GM12878 (cell line): ENCODE measurements at regions not wholly inside any gene's neighbourhood (a gene's known extent, or its start where the extent isn't known, plus 50 kb on each side); places are given as distances from the start of the nearest gene placed in this dataset.

Experiments
- ATAC-seq: fragments of 200-7000 bp; cut with Tn5 transposase; 3 replicates; pipeline ENCODE4 v1.9.1; 2020; ENCODE audit warnings: mild to moderate bottlenecking, moderate library complexity
- BruUV-seq: library from RNA; stranded (reverse); fragments of 400-500 nt; replicated peaks from 2 replicates; lab custom pipeline; 2021; lab: Mats Ljungman, UMichigan
- CTCF ChIA-PET: fragments of 300-600 bp; sonication (Branson Sonifier 250); formaldehyde crosslinking; extraction: SDS; loops from one replicate; lab custom pipeline; 2021; ENCODE audit warnings: inconsistent platforms; lab: Yijun Ruan, JAX
- POLR2A ChIA-PET: fragments of 350-600 bp; formaldehyde crosslinking; extraction: SDS; loops from one replicate; lab custom pipeline; 2021; ENCODE audit warnings: inconsistent platforms; lab: Charles Lee
- RAD21 ChIA-PET: fragments of 300-600 bp; sonication (Branson Sonifier 250); formaldehyde crosslinking; loops from one replicate; lab custom pipeline; 2023; ENCODE audit warnings: antibody characterized with exemption; ENCODE audit not compliant: unreplicated experiment; lab: Charles Lee
- SMC1A ChIA-PET: fragments of 300-600 bp; sonication (Branson Sonifier 250); formaldehyde crosslinking; loops from one replicate; lab custom pipeline; 2023; ENCODE audit not compliant: unreplicated experiment, uncharacterized antibody; lab: Charles Lee
- DNase-seq: peaks from one replicate; pipeline ENCODE4 v3.0.0-alpha.2; 2011; ENCODE audit warnings: low read depth, low spot score
- FAIRE-seq: peaks from 3 replicates; lab custom pipeline; 2011; peaks lifted over from hg19 to GRCh38; lab: Jason Lieb, UNC
- H2AFZ ChIP-seq: 2 replicates; pipeline ENCODE4 v1.6.0; 2011; ENCODE audit warnings: low read depth, low read length, control low read depth; ENCODE audit not compliant: control insufficient read depth
- H3K27ac ChIP-seq: 2 replicates; pipeline ENCODE4 v1.5.1; 2011; ENCODE audit warnings: control low read depth; ENCODE audit not compliant: control insufficient read depth, insufficient read depth
- H3K27me3 ChIP-seq, 2 experiments: replicated peaks in 1 of 2; 2 replicates each; pipeline versions ENCODE4 v1.6.0 to v1.6.1; 2011; ENCODE audit warnings: low read length in 1 of 2; ENCODE audit not compliant: control insufficient read depth in 2 of 2, insufficient read depth in 2 of 2
- H3K36me3 ChIP-seq, 2 experiments: 2 replicates each; pipeline ENCODE4 v1.5.1; 2011; ENCODE audit warnings: low read length in 1 of 2; ENCODE audit not compliant: control insufficient read depth in 2 of 2, insufficient read depth in 2 of 2
- H3K4me1 ChIP-seq: 2 replicates; pipeline ENCODE4 v1.6.1; 2011; ENCODE audit warnings: mild to moderate bottlenecking, low read length, moderate library complexity, mixed read lengths; ENCODE audit not compliant: control insufficient read depth, insufficient read depth
- H3K4me2 ChIP-seq: 2 replicates; pipeline ENCODE4 v1.6.0; 2011; ENCODE audit warnings: control low read depth; ENCODE audit not compliant: control insufficient read depth, insufficient read depth
- H3K4me3 ChIP-seq: fragments of 200-600 bp; sonication (generic); 2 replicates; pipeline ENCODE4 v1.5.1; 2016
- H3K79me2 ChIP-seq: 2 replicates; pipeline ENCODE4 v1.6.0; 2011; ENCODE audit warnings: low read length; ENCODE audit not compliant: control insufficient read depth, insufficient read depth
- H3K9ac ChIP-seq: 2 replicates; pipeline ENCODE4 v1.8.0; 2011; ENCODE audit warnings: low read length, control low read depth, mixed read lengths; ENCODE audit not compliant: control insufficient read depth, insufficient read depth
- H3K9me3 ChIP-seq: replicated peaks from 3 replicates; pipeline ENCODE4 v1.5.1; 2011; ENCODE audit warnings: mild to moderate bottlenecking, low read length; ENCODE audit not compliant: control insufficient read depth, insufficient read depth
- H4K20me1 ChIP-seq: 2 replicates; pipeline ENCODE4 v1.6.0; 2011; ENCODE audit not compliant: control insufficient read depth, insufficient read depth
- DPF2 ChIP-seq: fragments of 450-650 bp; IDR thresholded peaks from 2 replicates; pipeline ENCODE4 v1.6.1; 2017; ENCODE audit warnings: mild to moderate bottlenecking
- E2F4 ChIP-seq: IDR thresholded peaks from 2 replicates; pipeline ENCODE4 v1.6.1; 2012; ENCODE audit warnings: low read depth, low read length, improper control_type of control experiment
- EZH2 ChIP-seq: IDR thresholded peaks from 2 replicates; pipeline ENCODE4 v1.6.1; 2012; ENCODE audit warnings: low read depth, mild to moderate bottlenecking, control low read depth, inconsistent platforms, low read length, borderline replicate concordance; ENCODE audit not compliant: control insufficient read depth
- FOXM1 ChIP-seq: IDR thresholded peaks from 2 replicates; pipeline ENCODE4 v1.6.1; 2012; ENCODE audit warnings: low read depth, mild to moderate bottlenecking, inconsistent platforms, low read length, moderate library complexity
- KLF5 ChIP-seq: fragments of 450-650 bp; IDR thresholded peaks from 2 replicates; pipeline ENCODE4 v1.6.1; 2014; ENCODE audit warnings: mild to moderate bottlenecking; ENCODE audit not compliant: partially characterized antibody
- MLLT1 ChIP-seq: fragments of 450-650 bp; IDR thresholded peaks from 2 replicates; pipeline ENCODE4 v1.6.1; 2016; ENCODE audit warnings: mild to moderate bottlenecking
- PBX3 ChIP-seq: IDR thresholded peaks from 2 replicates; pipeline ENCODE4 v1.6.1; 2011; ENCODE audit warnings: mild to moderate bottlenecking, low read depth, low read length, moderate library complexity; ENCODE audit not compliant: insufficient replicate concordance
- POLR2AphosphoS2 ChIP-seq: IDR thresholded peaks from 2 replicates; pipeline ENCODE4 v1.6.1; 2011; ENCODE audit warnings: low read depth, mild to moderate bottlenecking, low read length, improper control_type of control experiment, moderate library complexity
- SUPT20H ChIP-seq: IDR thresholded peaks from 2 replicates; pipeline ENCODE4 v1.6.1; 2011; ENCODE audit warnings: low read depth, mild to moderate bottlenecking, low read length, moderate library complexity, borderline replicate concordance; ENCODE audit not compliant: control insufficient read depth
- ZNF274 ChIP-seq: IDR thresholded peaks from one replicate; pipeline ENCODE4 v1.8.0; 2011; ENCODE audit not compliant: insufficient read length, insufficient read depth
- WGBS: methylation state at CpG from one replicate; pipeline ENCODE4 v1.1.6; 2016; ENCODE audit warnings: low lambda C conversion rate; ENCODE audit not compliant: insufficient replicate concordance, insufficient coverage; ENCODE audit errors: missing lambda C conversion rate; 5-methylcytosine and 5-hydroxymethylcytosine counted together
- in situ Hi-C: fragments of 300-500 bp; cut with MboI; formaldehyde crosslinking; loops from 9 replicates; pipeline ENCODE4 v1.14.3; 2018; ENCODE audit warnings: mixed read lengths
- intact Hi-C: fragments of 100-400 bp; cut with micrococcal nuclease; formaldehyde crosslinking; loops from one replicate; pipeline ENCODE4 v1.14.2; 2022; ENCODE audit not compliant: unreplicated experiment
- TF ChIP-seq, protein P1 (sequence below): IDR thresholded peaks from 2 replicates; pipeline ENCODE4 v1.6.1; 2011; ENCODE audit warnings: low read depth, mild to moderate bottlenecking, low read length, moderate library complexity, borderline replicate concordance; ENCODE audit errors: extremely low read depth

DNA sequence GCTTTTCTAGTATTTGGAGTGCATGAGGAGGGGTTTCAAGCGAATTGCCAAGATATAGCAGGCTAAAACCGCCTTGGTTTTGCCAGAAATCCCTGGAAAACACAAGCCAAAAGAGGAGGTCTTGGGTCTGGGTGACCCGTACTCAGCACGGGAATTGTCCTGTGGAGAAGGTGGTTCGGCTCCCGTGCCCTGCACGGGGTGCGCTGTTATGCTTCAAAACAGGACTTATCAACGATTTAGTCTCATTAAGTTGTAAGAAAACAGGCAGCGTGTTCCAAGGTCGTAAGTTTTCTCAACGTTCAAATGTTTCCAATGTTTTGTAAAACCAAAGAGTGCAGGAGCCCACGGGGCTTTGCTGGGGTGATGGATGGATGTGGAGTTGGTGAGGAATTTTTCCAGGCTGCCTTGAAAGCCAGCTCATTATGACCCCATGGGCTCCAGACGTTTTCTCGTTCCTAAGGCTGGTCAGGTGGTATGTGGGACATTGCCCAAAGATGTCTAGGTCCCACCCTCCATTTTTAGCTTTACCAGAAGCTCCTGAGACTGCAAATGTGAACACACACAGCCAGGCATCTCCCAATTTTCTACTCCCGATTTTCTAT lies 75.4 kb upstream of the CLDN14 start:
- ATAC-seq (no peak), FAIRE-seq (no peak), DNase-seq (no peak)
- 43% methylated on average over 16 of the region's 16 CpGs for WGBS
- H3K4me2 ChIP-seq, result no peak overlapping the region
- H3K9ac ChIP-seq, result no peak overlapping the region
- intact Hi-C loops, result no loop called here
- no peaks in the 10 kb centered on the region for H3K4me1 ChIP-seq
- H2AFZ ChIP-seq, result no peak overlapping the region
- TF ChIP-seq POLR2AphosphoS2, result no peak
- TF ChIP-seq E2F4, result no peak
- TF ChIP-seq ZNF274, result no peak
- TF ChIP-seq FOXM1, result no peak
- no peak for TF ChIP-seq EZH2
- TF ChIP-seq, protein P1, sequence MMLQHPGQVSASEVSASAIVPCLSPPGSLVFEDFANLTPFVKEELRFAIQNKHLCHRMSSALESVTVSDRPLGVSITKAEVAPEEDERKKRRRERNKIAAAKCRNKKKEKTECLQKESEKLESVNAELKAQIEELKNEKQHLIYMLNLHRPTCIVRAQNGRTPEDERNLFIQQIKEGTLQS, result no peak
- no peak for TF ChIP-seq SUPT20H
- TF ChIP-seq MLLT1, result no peak
- TF ChIP-seq KLF5, result no peak
- no peak for TF ChIP-seq DPF2
- no peak for TF ChIP-seq PBX3
- H3K4me3 ChIP-seq, result no peak overlapping the region
- POLR2A ChIA-PET, result no interaction called here
- H4K20me1 ChIP-seq, result no peaks in the 10 kb centered on the region
- H3K36me3 ChIP-seq, result no peaks in the 10 kb centered on the region
- CTCF ChIA-PET, result no interaction called here
- no peak overlapping the region for H3K27ac ChIP-seq
- BruUV-seq, result no TSS peak
- H3K79me2 ChIP-seq, result no peaks in the 10 kb centered on the region
- SMC1A ChIA-PET, result no interaction called here
- in situ Hi-C loops, result no loop called here
- no peaks in the 10 kb centered on the region for H3K27me3 ChIP-seq
- H3K9me3 ChIP-seq, result no peaks in the 10 kb centered on the region
- RAD21 ChIA-PET, result no interaction called here
